ENCODE measurements at regions not wholly inside any gene's neighbourhood (a gene's known extent, or its start where the extent isn't known, plus 50 kb on each side); places are given as distances from the start of the nearest gene placed in this dataset.

DNA sequence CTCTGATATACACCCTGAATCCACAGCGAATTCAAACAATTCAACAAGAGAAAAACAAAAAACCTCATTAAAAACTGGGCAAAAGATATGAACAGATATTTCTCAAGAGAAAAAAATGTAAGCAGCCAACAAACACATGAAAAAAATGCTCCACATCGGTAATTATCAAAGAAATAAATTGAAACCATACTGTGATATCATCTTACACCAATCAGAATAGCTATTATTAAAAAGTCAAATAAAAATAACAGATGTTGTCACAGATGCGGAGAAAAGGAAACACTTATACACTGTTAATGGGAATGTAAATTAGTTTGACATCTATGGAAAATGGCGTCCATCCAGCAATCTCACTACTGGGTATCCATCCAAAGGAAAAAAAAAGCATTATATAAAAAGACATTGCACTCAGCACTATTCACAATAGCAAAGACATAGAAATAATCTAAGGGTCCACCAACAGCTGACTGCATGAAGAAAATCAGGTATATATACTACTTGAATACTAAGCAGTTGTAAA lies 1495.0 kb upstream of the PCDH20 start:
- Histone ChIP-seq H3K36me3 (ENCODE audit: insufficient read depth, low read length) (no peaks in the 10 kb centered on the region), H3K4me1 (ENCODE audit: insufficient read depth, low read length) (no peaks in the 10 kb centered on the region), H3K27me3 (ENCODE audit: control insufficient read depth in 1 of 2, insufficient read depth in 2 of 2, low read length in 2 of 2) (no peaks in the 10 kb centered on the region), H3K27ac (ENCODE audit: low read depth in 1 of 2, low read length in 2 of 2) (no peak overlapping the region), H3K9me3 (ENCODE audit: control insufficient read depth in 1 of 2, insufficient read depth in 1 of 2, low read length in 2 of 2) (peaks cover 0 to 5% of the 10 kb centered on the region in 2 experiments), H3K4me3 (ENCODE audit: low read length) (no peak overlapping the region)
- CTCF ChIA-PET = no interaction called here
- H3K9me3 Mint-ChIP-seq = peaks cover 14% of the 10 kb centered on the region
- no peak for ATAC-seq (ENCODE audit: poor library complexity)
- no peak overlapping the region for H3K4me3 Mint-ChIP-seq
- TF ChIP-seq, protein P1, sequence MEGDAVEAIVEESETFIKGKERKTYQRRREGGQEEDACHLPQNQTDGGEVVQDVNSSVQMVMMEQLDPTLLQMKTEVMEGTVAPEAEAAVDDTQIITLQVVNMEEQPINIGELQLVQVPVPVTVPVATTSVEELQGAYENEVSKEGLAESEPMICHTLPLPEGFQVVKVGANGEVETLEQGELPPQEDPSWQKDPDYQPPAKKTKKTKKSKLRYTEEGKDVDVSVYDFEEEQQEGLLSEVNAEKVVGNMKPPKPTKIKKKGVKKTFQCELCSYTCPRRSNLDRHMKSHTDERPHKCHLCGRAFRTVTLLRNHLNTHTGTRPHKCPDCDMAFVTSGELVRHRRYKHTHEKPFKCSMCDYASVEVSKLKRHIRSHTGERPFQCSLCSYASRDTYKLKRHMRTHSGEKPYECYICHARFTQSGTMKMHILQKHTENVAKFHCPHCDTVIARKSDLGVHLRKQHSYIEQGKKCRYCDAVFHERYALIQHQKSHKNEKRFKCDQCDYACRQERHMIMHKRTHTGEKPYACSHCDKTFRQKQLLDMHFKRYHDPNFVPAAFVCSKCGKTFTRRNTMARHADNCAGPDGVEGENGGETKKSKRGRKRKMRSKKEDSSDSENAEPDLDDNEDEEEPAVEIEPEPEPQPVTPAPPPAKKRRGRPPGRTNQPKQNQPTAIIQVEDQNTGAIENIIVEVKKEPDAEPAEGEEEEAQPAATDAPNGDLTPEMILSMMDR (IDR thresholded peaks at IDR 0.05) = no peak
- no peaks in the 10 kb centered on the region for H3K27me3 Mint-ChIP-seq
- no peak for DNase-seq
- H3K36me3 Mint-ChIP-seq (ENCODE audit: low read depth) = no peaks in the 10 kb centered on the region
- no peak overlapping the region for H3K27ac Mint-ChIP-seq
- POLR2A ChIA-PET = no interaction called here
- no peaks in the 10 kb centered on the region for H3K4me1 Mint-ChIP-seq (ENCODE audit: low read depth)
- intact Hi-C loops (cut with DNase I, micrococcal nuclease) = no loop called here

DNA sequence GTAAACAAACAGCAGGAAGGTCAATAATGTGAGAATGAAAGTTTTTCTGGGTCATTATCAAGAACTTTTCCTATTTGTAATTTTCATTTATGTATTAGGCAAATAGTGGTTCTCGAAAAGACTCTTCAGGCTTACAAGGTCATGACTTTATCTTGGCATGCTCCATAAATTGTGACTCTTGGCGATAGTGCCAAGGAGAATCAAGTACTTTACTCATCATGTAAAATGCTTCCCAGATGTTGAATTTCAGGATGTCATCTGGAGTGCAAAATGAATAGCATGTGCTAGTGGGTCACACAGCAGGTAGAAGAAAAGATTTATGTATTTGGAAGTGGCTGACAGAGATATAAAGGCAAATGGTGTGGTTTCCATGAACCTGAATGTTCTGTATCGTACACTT lies 1492.7 kb upstream of the PCDH20 start:
- peaks cover 0 to 5% of the 10 kb centered on the region in 2 experiments for H3K9me3 ChIP-seq (ENCODE audit: control insufficient read depth in 1 of 2, insufficient read depth in 1 of 2, low read length in 2 of 2)
- intact Hi-C loops (cut with DNase I, micrococcal nuclease) = no loop called here
- H3K27me3 ChIP-seq (ENCODE audit: control insufficient read depth in 1 of 2, insufficient read depth in 2 of 2, low read length in 2 of 2) = no peaks in the 10 kb centered on the region
- ChIA-PET POLR2A (no interaction called here), CTCF (no interaction called here)
- TF ChIP-seq, protein P1 (IDR thresholded peaks at IDR 0.05) = no peak
- H3K4me3 ChIP-seq (ENCODE audit: low read length) = no peak overlapping the region
- no peak overlapping the region for H3K27ac Mint-ChIP-seq
- no peaks in the 10 kb centered on the region for H3K4me1 Mint-ChIP-seq (ENCODE audit: low read depth)
- ATAC-seq (ENCODE audit: poor library complexity) = no peak
- no peaks in the 10 kb centered on the region for H3K27me3 Mint-ChIP-seq
- DNase-seq = no peak
- H3K36me3 ChIP-seq (ENCODE audit: insufficient read depth, low read length) = no peaks in the 10 kb centered on the region
- no peak overlapping the region for H3K4me3 Mint-ChIP-seq
- no peak overlapping the region for H3K27ac ChIP-seq (ENCODE audit: low read depth in 1 of 2, low read length in 2 of 2)
- no peaks in the 10 kb centered on the region for H3K36me3 Mint-ChIP-seq (ENCODE audit: low read depth)
- peaks cover 14% of the 10 kb centered on the region for H3K9me3 Mint-ChIP-seq
- no peaks in the 10 kb centered on the region for H3K4me1 ChIP-seq (ENCODE audit: insufficient read depth, low read length)

DNA sequence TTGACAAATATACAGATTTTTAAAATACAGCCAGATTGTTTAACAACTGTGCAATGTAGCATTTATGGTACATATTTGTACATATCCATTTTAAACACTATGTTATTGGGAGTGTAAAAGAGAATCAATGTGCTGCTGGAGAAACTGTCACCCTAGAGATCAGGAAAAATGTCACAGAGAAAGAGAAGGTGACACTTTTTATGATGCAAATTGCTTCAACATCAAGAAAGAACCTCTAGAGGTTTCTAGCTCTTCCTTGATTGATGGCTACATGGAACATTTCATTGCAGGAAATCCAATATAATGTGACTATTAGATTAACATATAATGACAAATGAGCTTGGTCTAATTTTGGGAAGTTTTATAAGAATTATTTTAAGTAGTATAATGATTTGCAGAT lies 1491.2 kb upstream of the PCDH20 start:
- DNase-seq (no peak), ATAC-seq (ENCODE audit: poor library complexity) (no peak)
- Histone ChIP-seq H3K27me3 (ENCODE audit: control insufficient read depth in 1 of 2, insufficient read depth in 2 of 2, low read length in 2 of 2) (no peaks in the 10 kb centered on the region), H3K36me3 (ENCODE audit: insufficient read depth, low read length) (no peaks in the 10 kb centered on the region), H3K4me3 (ENCODE audit: low read length) (no peak overlapping the region), H3K9me3 (ENCODE audit: control insufficient read depth in 1 of 2, insufficient read depth in 1 of 2, low read length in 2 of 2) (peaks cover 0 to 3% of the 10 kb centered on the region in 2 experiments), H3K4me1 (ENCODE audit: insufficient read depth, low read length) (no peaks in the 10 kb centered on the region), H3K27ac (ENCODE audit: low read depth in 1 of 2, low read length in 2 of 2) (no peak overlapping the region)
- H3K4me1 Mint-ChIP-seq (ENCODE audit: low read depth) = no peaks in the 10 kb centered on the region
- H3K9me3 Mint-ChIP-seq = peaks cover 16% of the 10 kb centered on the region
- intact Hi-C loops (cut with DNase I, micrococcal nuclease) = no loop called here
- H3K36me3 Mint-ChIP-seq (ENCODE audit: low read depth) = no peaks in the 10 kb centered on the region
- H3K27ac Mint-ChIP-seq = no peak overlapping the region
- no peak overlapping the region for H3K4me3 Mint-ChIP-seq
- POLR2A ChIA-PET = no interaction called here
- H3K27me3 Mint-ChIP-seq = no peaks in the 10 kb centered on the region
- TF ChIP-seq, protein P1 (IDR thresholded peaks at IDR 0.05) = no peak
- CTCF ChIA-PET = no interaction called here
